Naive thymus-derived CD4-positive, alpha-beta T cell (primary cell): ENCODE measurements at regions not wholly inside any gene's neighbourhood (a gene's known extent, or its start where the extent isn't known, plus 50 kb on each side); places are given as distances from the start of the nearest gene placed in this dataset.

ENCODE experiments used
- ATAC-seq: fragments of 150-1000 bp; cut with Tn5 transposase; 2 replicates; pipeline ENCODE4 v1.10.0; 2021; ENCODE audit warnings: mild to moderate bottlenecking, moderate library complexity
- CTCF ChIA-PET: fragments of 350-600 bp; sonication (Branson Sonifier 250); formaldehyde crosslinking; loops from one replicate; lab custom pipeline; 2021; ENCODE audit warnings: antibody characterized with exemption; lab: Charles Lee
- POLR2A ChIA-PET: fragments of 350-600 bp; sonication (Branson Sonifier 250); formaldehyde crosslinking; loops from one replicate; lab custom pipeline; 2021; ENCODE audit warnings: antibody characterized with exemption, inconsistent platforms; lab: Charles Lee
- DNase-seq, 9 donors: peaks; one replicate each; pipeline versions ENCODE4 v3.0.0 to v3.0.0-alpha.2; 2020 to 2022; ENCODE audit warnings: mixed read lengths in 1 of 9
- H3K27ac ChIP-seq: one replicate; pipeline ENCODE4 v1.7.0; 2013; ENCODE audit warnings: mild to moderate bottlenecking, low read depth, low read length, moderate library complexity
- H3K27me3 ChIP-seq, 2 donors: one replicate each; pipeline ENCODE4 v1.7.0; 2013; ENCODE audit warnings: low read length in 2 of 2, mild to moderate bottlenecking in 2 of 2, moderate library complexity in 2 of 2; ENCODE audit not compliant: control insufficient read depth in 2 of 2, insufficient read depth in 2 of 2
- H3K36me3 ChIP-seq, 3 experiments: 1 replicate in 2 of 3; 2 replicates in 1 of 3; pipeline ENCODE4 v1.7.0; 2013; ENCODE audit warnings: low read length in 3 of 3, mild to moderate bottlenecking in 3 of 3, moderate library complexity in 1 of 3; ENCODE audit not compliant: insufficient read depth in 3 of 3, control insufficient read depth in 2 of 3
- H3K4me1 ChIP-seq, 2 donors: one replicate each; pipeline ENCODE4 v1.7.0; 2013; ENCODE audit warnings: low read length in 2 of 2, mild to moderate bottlenecking in 2 of 2, moderate library complexity in 1 of 2; ENCODE audit not compliant: control insufficient read depth in 2 of 2, insufficient read depth in 2 of 2
- H3K4me3 ChIP-seq: 2 replicates; pipeline ENCODE4 v1.7.0; 2013; ENCODE audit warnings: mild to moderate bottlenecking, low read length
- H3K9me3 ChIP-seq, 3 experiments: 1 replicate in 2 of 3; 2 replicates in 1 of 3; pipeline ENCODE4 v1.7.0; 2013; ENCODE audit warnings: low read length in 3 of 3; ENCODE audit not compliant: control insufficient read depth in 2 of 3
- H3K27ac Mint-ChIP-seq, 9 donors: one replicate each; pipeline ENCODE4 v1.8.0; 2020 to 2022; ENCODE audit warnings: mixed read lengths in 9 of 9, mild to moderate bottlenecking in 8 of 9, moderate library complexity in 5 of 9, inconsistent platforms in 2 of 9
- H3K27me3 Mint-ChIP-seq, 5 donors: one replicate each; pipeline ENCODE4 v1.8.0; 2021 to 2022; ENCODE audit warnings: mixed read lengths in 5 of 5, mild to moderate bottlenecking in 1 of 5
- H3K36me3 Mint-ChIP-seq, 5 donors: one replicate each; pipeline ENCODE4 v1.8.0; 2020 to 2022; ENCODE audit warnings: mixed read lengths in 5 of 5, mild to moderate bottlenecking in 3 of 5, inconsistent platforms in 1 of 5
- H3K4me1 Mint-ChIP-seq, 7 donors: one replicate each; pipeline ENCODE4 v1.8.0; 2020 to 2022; ENCODE audit warnings: mixed read lengths in 7 of 7, mild to moderate bottlenecking in 3 of 7, inconsistent platforms in 1 of 7
- H3K4me3 Mint-ChIP-seq, 10 donors: one replicate each; pipeline ENCODE4 v1.8.0; 2020 to 2022; ENCODE audit warnings: mild to moderate bottlenecking in 10 of 10, mixed read lengths in 10 of 10, moderate library complexity in 6 of 10, inconsistent platforms in 2 of 10
- H3K9me3 Mint-ChIP-seq, 11 donors: one replicate each; pipeline ENCODE4 v1.8.0; 2020 to 2022; ENCODE audit warnings: mixed read lengths in 11 of 11, mild to moderate bottlenecking in 4 of 11, inconsistent platforms in 1 of 11, moderate library complexity in 1 of 11
- intact Hi-C, 2 donors: fragments of 100-400 bp; cut with micrococcal nuclease; formaldehyde crosslinking; loops; one replicate each; pipeline ENCODE4 v1.15.1; 2023

GRCh38 chr5:66247176-66247960 lies 103.3 kb downstream of the SREK1 start:
- DNase-seq (no peak), ATAC-seq (no peak)
- Histone ChIP-seq H3K36me3 (no peaks in the 10 kb centered on the region), H3K4me1 (no peaks in the 10 kb centered on the region), H3K27me3 (no peaks in the 10 kb centered on the region), H3K27ac (no peak overlapping the region), H3K4me3 (no peak overlapping the region), H3K9me3 (no peaks in the 10 kb centered on the region)
- ChIA-PET CTCF (no interaction called here), POLR2A (no interaction called here)
- H3K27ac Mint-ChIP-seq, result no peak overlapping the region
- no peaks in the 10 kb centered on the region for H3K4me1 Mint-ChIP-seq
- no peaks in the 10 kb centered on the region for H3K36me3 Mint-ChIP-seq
- no peaks in the 10 kb centered on the region for H3K9me3 Mint-ChIP-seq
- intact Hi-C loops, result no loop called here
- H3K4me3 Mint-ChIP-seq, result no peak overlapping the region
- peaks cover 0 to 5% (median 0%) of the 10 kb centered on the region in 5 donors for H3K27me3 Mint-ChIP-seq

- Mint-ChIP-seq H3K4me3 (no peak overlapping the region), H3K9me3 (no peaks in the 10 kb centered on the region), H3K4me1 (no peaks in the 10 kb centered on the region), H3K27me3 (peaks cover 0 to 5% (median 0%) of the 10 kb centered on the region in 5 donors), H3K27ac (no peak overlapping the region), H3K36me3 (no peaks in the 10 kb centered on the region)
- CTCF ChIA-PET, result interaction anchor here (1.2 kb wide), 1 partner anchor 27 kb away, joined by 3 read pairs; no protein-coding TSS in a partner anchor
- no peak overlapping the region for H3K27ac ChIP-seq
- intact Hi-C loops, result no loop called here
- H3K27me3 ChIP-seq, result no peaks in the 10 kb centered on the region
- H3K4me3 ChIP-seq, result no peak overlapping the region
- POLR2A ChIA-PET, result no interaction called here
- ATAC-seq, result no peak
- DNase-seq, result no peak
- H3K9me3 ChIP-seq, result no peaks in the 10 kb centered on the region
- H3K36me3 ChIP-seq, result no peaks in the 10 kb centered on the region
- H3K4me1 ChIP-seq, result no peaks in the 10 kb centered on the region
These were observed 104.8 kb downstream of the SREK1 start for GRCh38 chr5:66248874-66249273.

- Histone ChIP-seq H3K27ac (no peak overlapping the region), H3K36me3 (no peaks in the 10 kb centered on the region), H3K9me3 (no peaks in the 10 kb centered on the region), H3K4me3 (no peak overlapping the region), H3K27me3 (no peaks in the 10 kb centered on the region), H3K4me1 (no peaks in the 10 kb centered on the region)
- Mint-ChIP-seq H3K27ac (no peak overlapping the region), H3K9me3 (no peaks in the 10 kb centered on the region), H3K27me3 (no peaks in the 10 kb centered on the region), H3K4me1 (no peaks in the 10 kb centered on the region), H3K4me3 (no peak overlapping the region), H3K36me3 (no peaks in the 10 kb centered on the region)
- ChIA-PET CTCF (interaction anchor here (1.2 kb wide), 1 partner anchor 28 kb away, joined by 3 read pairs; no protein-coding TSS in a partner anchor), POLR2A (no interaction called here)
- intact Hi-C loops, result no loop called here
- no peak for DNase-seq
- ATAC-seq, result no peak
These were observed 105.8 kb downstream of the SREK1 start for GRCh38 chr5:66249920-66250319.

DNA sequence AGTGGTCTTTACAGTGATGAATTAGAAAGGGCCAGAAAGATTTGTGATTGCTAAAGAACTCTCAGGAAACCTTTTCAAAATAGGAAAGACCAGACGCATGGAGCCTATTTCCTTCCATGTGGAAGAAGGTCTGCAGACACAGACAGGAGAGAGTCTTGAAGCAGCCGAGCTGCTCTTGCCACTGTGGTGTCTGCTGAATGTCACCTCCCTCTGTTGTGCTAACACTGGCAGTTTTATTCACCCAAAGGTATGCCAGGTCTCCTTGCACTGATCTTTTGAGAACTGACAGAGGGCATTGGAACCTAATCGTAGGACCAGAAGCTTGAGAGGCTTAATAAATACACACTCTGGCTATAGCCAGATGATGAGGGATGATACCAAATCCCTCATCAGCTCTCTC lies 108.7 kb downstream of the SREK1 start:
- Mint-ChIP-seq H3K27ac (no peak overlapping the region), H3K9me3 (peaks cover 0 to under 1% (median 0%) of the 10 kb centered on the region in 11 donors), H3K36me3 (no peaks in the 10 kb centered on the region), H3K4me3 (no peak overlapping the region), H3K27me3 (no peaks in the 10 kb centered on the region), H3K4me1 (peaks cover 0 to 4% (median 0%) of the 10 kb centered on the region in 7 donors)
- ChIA-PET POLR2A (no interaction called here), CTCF (no interaction called here)
- Histone ChIP-seq H3K27ac (no peak overlapping the region), H3K4me3 (no peak overlapping the region), H3K9me3 (no peaks in the 10 kb centered on the region), H3K27me3 (no peaks in the 10 kb centered on the region), H3K4me1 (no peaks in the 10 kb centered on the region), H3K36me3 (no peaks in the 10 kb centered on the region)
- no peak for DNase-seq
- intact Hi-C loops, result no loop called here
- ATAC-seq, result no peak

DNA sequence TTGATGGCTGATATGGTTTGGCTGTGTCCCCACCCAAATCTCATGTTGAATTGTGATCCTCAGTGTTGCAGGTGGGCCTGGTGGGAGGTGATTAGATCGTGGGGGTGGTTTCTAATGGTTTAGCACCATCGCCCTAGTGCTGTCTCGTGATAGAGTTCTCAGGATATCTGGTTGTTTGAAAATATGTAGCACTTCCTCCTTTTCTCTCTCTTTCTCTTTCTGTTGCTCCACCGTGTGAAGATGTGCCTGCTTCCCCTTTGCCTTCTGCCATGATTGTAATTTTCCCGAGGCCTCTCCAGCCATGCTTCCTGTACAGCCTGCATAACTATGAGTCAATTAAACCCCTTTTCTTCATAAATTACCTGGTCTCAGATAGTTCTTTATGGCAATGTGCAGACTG lies 111.6 kb downstream of the SREK1 start:
- Histone ChIP-seq H3K27me3 (no peaks in the 10 kb centered on the region), H3K27ac (no peak overlapping the region), H3K4me1 (no peaks in the 10 kb centered on the region), H3K9me3 (no peaks in the 10 kb centered on the region), H3K4me3 (no peak overlapping the region), H3K36me3 (no peaks in the 10 kb centered on the region)
- Mint-ChIP-seq H3K36me3 (peaks cover 0 to 4% (median 0%) of the 10 kb centered on the region in 5 donors), H3K9me3 (peaks cover 0 to 4% (median 0%) of the 10 kb centered on the region in 11 donors), H3K27ac (no peak overlapping the region), H3K4me3 (no peak overlapping the region), H3K27me3 (no peaks in the 10 kb centered on the region), H3K4me1 (peaks cover 0 to 4% (median 0%) of the 10 kb centered on the region in 7 donors)
- DNase-seq (no peak), ATAC-seq (no peak)
- POLR2A ChIA-PET, result no interaction called here
- intact Hi-C loops, result no loop called here
- CTCF ChIA-PET, result no interaction called here

GRCh38 chr5:66273121-66273520 lies 129.0 kb downstream of the SREK1 start:
- ATAC-seq (no peak), DNase-seq (no peak)
- Mint-ChIP-seq H3K36me3 (no peaks in the 10 kb centered on the region), H3K27ac (no peak overlapping the region), H3K4me3 (no peak overlapping the region), H3K4me1 (no peaks in the 10 kb centered on the region), H3K9me3 (peaks cover 0 to 1% (median 0%) of the 10 kb centered on the region in 11 donors), H3K27me3 (peaks cover 15 to 34% (median 24%) of the 10 kb centered on the region in 5 donors)
- Histone ChIP-seq H3K27ac (no peak overlapping the region), H3K4me3 (no peak overlapping the region), H3K27me3 (no peaks in the 10 kb centered on the region), H3K9me3 (no peaks in the 10 kb centered on the region), H3K4me1 (no peaks in the 10 kb centered on the region), H3K36me3 (no peaks in the 10 kb centered on the region)
- ChIA-PET CTCF (no interaction called here), POLR2A (no interaction called here)
- intact Hi-C loops, result no loop called here

DNA sequence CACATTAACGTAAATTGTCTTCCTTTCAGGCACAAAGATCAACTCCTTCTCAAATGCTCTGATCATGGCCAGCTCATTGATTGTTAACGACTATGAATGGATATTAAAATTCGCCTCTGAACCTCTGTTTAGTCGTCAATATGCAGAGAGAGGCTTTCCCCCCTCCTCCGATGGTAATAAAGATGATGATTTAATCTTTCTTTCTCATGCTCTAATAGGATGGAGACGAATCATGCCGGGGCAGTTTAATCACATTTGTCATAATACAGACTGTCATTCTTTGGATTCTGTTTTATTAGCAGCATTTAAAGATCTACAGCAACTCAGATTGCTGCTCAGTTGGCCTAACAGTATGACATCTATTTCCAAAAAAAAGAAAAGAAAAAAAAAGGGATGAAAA lies 132.9 kb downstream of the SREK1 start:
- no peaks in the 10 kb centered on the region for H3K4me1 Mint-ChIP-seq
- H3K4me3 Mint-ChIP-seq, result no peak overlapping the region
- Histone ChIP-seq H3K4me3 (no peak overlapping the region), H3K4me1 (no peaks in the 10 kb centered on the region), H3K27ac (no peak overlapping the region), H3K36me3 (no peaks in the 10 kb centered on the region), H3K27me3 (no peaks in the 10 kb centered on the region), H3K9me3 (no peaks in the 10 kb centered on the region)
- H3K9me3 Mint-ChIP-seq, result peaks cover 0 to 1% (median 0%) of the 10 kb centered on the region in 11 donors
- H3K27me3 Mint-ChIP-seq, result peaks cover 5 to 36% (median 23%) of the 10 kb centered on the region in 5 donors
- ATAC-seq (no peak), DNase-seq (no peak)
- intact Hi-C loops, result no loop called here
- no peaks in the 10 kb centered on the region for H3K36me3 Mint-ChIP-seq
- no peak overlapping the region for H3K27ac Mint-ChIP-seq
- CTCF ChIA-PET, result no interaction called here
- POLR2A ChIA-PET, result no interaction called here
